Neural progenitor cell (in vitro differentiated cells): ENCODE measurements at regions not wholly inside any gene's neighbourhood (a gene's known extent, or its start where the extent isn't known, plus 50 kb on each side); places are given as distances from the start of the nearest gene placed in this dataset.

Experiments used
- DNase-seq: peaks from one replicate; pipeline ENCODE4 v3.0.0-alpha.2; 2016; ENCODE audit warnings: low spot score
- H2AFZ ChIP-seq: fragments of 200-600 bp; sonication (generic); replicated peaks from 2 replicates; pipeline ENCODE4 v1.6.1; 2016; ENCODE audit warnings: antibody characterized with exemption
- H3F3A ChIP-seq: fragments of 200-600 bp; sonication (generic); 2 replicates; pipeline ENCODE4 v1.6.1; 2016; ENCODE audit warnings: antibody characterized with exemption, low read depth
- H3K27ac ChIP-seq: fragments of 200-600 bp; sonication (generic); 2 replicates; pipeline ENCODE4 v1.5.1; 2016; ENCODE audit warnings: mild to moderate bottlenecking
- H3K27me3 ChIP-seq: fragments of 200-600 bp; sonication (generic); 2 replicates; pipeline ENCODE4 v1.6.1; 2016; ENCODE audit warnings: mild to moderate bottlenecking, moderate library complexity
- H3K36me3 ChIP-seq: fragments of 200-600 bp; sonication (generic); 2 replicates; pipeline ENCODE4 v1.5.1; 2016
- H3K4me1 ChIP-seq: fragments of 200-600 bp; sonication (generic); 2 replicates; pipeline ENCODE4 v1.6.1; 2016; ENCODE audit warnings: mixed run types
- H3K4me2 ChIP-seq: fragments of 200-600 bp; sonication (generic); 2 replicates; pipeline ENCODE4 v1.6.1; 2016
- H3K4me3 ChIP-seq: fragments of 200-600 bp; sonication (generic); 2 replicates; pipeline ENCODE4 v1.5.1; 2016
- H3K79me2 ChIP-seq: fragments of 200-600 bp; sonication (generic); 2 replicates; pipeline ENCODE4 v1.6.1; 2016; ENCODE audit warnings: low read depth
- H3K9ac ChIP-seq: fragments of 200-600 bp; sonication (generic); 2 replicates; pipeline ENCODE4 v1.6.1; 2016
- H3K9me3 ChIP-seq: fragments of 200-600 bp; sonication (generic); 2 replicates; pipeline ENCODE4 v1.5.1; 2016; ENCODE audit warnings: low read depth
- H4K20me1 ChIP-seq: fragments of 200-600 bp; sonication (generic); 2 replicates; pipeline ENCODE4 v1.6.1; 2016; ENCODE audit warnings: low read depth
- H3K27ac Mint-ChIP-seq: 3 replicates; pipeline ENCODE4 v1.8.0; 2021; ENCODE audit warnings: mixed read lengths
- H3K27me3 Mint-ChIP-seq: 2 replicates; pipeline ENCODE4 v1.8.0; 2022; ENCODE audit warnings: low read depth, mild to moderate bottlenecking, inconsistent platforms, moderate library complexity, mixed read lengths; ENCODE audit not compliant: insufficient read depth
- H3K36me3 Mint-ChIP-seq: 3 replicates; pipeline ENCODE4 v1.8.0; 2021; ENCODE audit warnings: mixed read lengths
- H3K4me1 Mint-ChIP-seq: 3 replicates; pipeline ENCODE4 v1.8.0; 2021; ENCODE audit warnings: mixed read lengths
- H3K4me3 Mint-ChIP-seq: 3 replicates; pipeline ENCODE4 v1.8.0; 2021; ENCODE audit warnings: mild to moderate bottlenecking, moderate library complexity, mixed read lengths
- H3K9me3 Mint-ChIP-seq: 3 replicates; pipeline ENCODE4 v1.8.0; 2020; ENCODE audit warnings: mixed read lengths
- EZH2 ChIP-seq: fragments of 200-600 bp; sonication (generic); IDR thresholded peaks from 2 replicates; pipeline ENCODE4 v1.6.1; 2017; ENCODE audit warnings: antibody characterized with exemption, mild to moderate bottlenecking, moderate library complexity
- EZH2phosphoT487 ChIP-seq: fragments of 200-600 bp; sonication (generic); IDR thresholded peaks from 2 replicates; pipeline ENCODE4 v1.6.1; 2017; ENCODE audit warnings: antibody characterized with exemption
- TF ChIP-seq, protein P1 (sequence below): fragments of 200-600 bp; sonication (generic); IDR thresholded peaks from 2 replicates; pipeline ENCODE4 v1.5.1; 2017; ENCODE audit warnings: antibody characterized with exemption, mild to moderate bottlenecking

DNA sequence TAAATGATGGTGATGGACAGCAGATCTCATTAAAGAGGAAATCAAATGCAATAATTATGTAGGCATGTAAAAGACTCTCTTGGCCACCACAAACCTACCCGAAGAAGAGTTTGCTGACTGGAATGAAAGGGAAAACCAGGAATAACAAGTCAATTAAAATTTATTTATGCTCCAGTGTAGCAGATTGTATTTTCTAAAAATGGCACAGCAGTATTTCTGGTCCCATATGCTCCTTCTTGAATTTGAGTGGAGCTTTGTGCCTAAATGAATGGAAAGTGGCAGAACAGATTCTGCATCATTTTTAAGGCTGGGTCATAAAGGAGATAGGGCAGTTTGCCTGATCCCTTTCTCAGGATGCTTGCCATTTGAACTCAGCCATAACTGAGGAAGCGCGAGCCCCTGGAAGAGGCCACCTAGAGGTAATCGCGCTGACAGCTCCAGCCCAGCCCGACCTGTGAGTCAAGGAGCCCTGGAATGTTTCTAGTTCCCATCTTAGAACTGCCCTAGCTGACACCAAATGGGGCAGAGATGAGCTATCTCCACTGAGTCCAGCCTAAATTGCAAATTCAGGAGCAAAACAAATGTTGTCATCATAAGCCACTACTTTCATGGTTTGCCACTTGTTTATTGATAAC is 229.2 kb upstream of the TMTC1 start:
- Histone ChIP-seq H3K9ac (no peak overlapping the region), H3K4me2 (no peak overlapping the region), H3K79me2 (no peaks in the 10 kb centered on the region), H3F3A (no peaks in the 10 kb centered on the region), H3K9me3 (no peaks in the 10 kb centered on the region), H3K27me3 (no peaks in the 10 kb centered on the region), H4K20me1 (no peaks in the 10 kb centered on the region), H3K4me3 (no peak overlapping the region), H3K4me1 (no peaks in the 10 kb centered on the region), H3K36me3 (no peaks in the 10 kb centered on the region), H3K27ac (no peak overlapping the region), H2AFZ (no peak overlapping the region)
- DNase-seq: peak; percentile 45
- no peaks in the 10 kb centered on the region for H3K36me3 Mint-ChIP-seq
- H3K9me3 Mint-ChIP-seq: no peaks in the 10 kb centered on the region
- H3K27ac Mint-ChIP-seq: no peak overlapping the region
- H3K4me3 Mint-ChIP-seq: no peak overlapping the region
- no peak for TF ChIP-seq EZH2
- TF ChIP-seq, protein P1, sequence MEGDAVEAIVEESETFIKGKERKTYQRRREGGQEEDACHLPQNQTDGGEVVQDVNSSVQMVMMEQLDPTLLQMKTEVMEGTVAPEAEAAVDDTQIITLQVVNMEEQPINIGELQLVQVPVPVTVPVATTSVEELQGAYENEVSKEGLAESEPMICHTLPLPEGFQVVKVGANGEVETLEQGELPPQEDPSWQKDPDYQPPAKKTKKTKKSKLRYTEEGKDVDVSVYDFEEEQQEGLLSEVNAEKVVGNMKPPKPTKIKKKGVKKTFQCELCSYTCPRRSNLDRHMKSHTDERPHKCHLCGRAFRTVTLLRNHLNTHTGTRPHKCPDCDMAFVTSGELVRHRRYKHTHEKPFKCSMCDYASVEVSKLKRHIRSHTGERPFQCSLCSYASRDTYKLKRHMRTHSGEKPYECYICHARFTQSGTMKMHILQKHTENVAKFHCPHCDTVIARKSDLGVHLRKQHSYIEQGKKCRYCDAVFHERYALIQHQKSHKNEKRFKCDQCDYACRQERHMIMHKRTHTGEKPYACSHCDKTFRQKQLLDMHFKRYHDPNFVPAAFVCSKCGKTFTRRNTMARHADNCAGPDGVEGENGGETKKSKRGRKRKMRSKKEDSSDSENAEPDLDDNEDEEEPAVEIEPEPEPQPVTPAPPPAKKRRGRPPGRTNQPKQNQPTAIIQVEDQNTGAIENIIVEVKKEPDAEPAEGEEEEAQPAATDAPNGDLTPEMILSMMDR: peak; percentile 29
- no peaks in the 10 kb centered on the region for H3K27me3 Mint-ChIP-seq
- peaks cover 27% of the 10 kb centered on the region for H3K4me1 Mint-ChIP-seq

DNA sequence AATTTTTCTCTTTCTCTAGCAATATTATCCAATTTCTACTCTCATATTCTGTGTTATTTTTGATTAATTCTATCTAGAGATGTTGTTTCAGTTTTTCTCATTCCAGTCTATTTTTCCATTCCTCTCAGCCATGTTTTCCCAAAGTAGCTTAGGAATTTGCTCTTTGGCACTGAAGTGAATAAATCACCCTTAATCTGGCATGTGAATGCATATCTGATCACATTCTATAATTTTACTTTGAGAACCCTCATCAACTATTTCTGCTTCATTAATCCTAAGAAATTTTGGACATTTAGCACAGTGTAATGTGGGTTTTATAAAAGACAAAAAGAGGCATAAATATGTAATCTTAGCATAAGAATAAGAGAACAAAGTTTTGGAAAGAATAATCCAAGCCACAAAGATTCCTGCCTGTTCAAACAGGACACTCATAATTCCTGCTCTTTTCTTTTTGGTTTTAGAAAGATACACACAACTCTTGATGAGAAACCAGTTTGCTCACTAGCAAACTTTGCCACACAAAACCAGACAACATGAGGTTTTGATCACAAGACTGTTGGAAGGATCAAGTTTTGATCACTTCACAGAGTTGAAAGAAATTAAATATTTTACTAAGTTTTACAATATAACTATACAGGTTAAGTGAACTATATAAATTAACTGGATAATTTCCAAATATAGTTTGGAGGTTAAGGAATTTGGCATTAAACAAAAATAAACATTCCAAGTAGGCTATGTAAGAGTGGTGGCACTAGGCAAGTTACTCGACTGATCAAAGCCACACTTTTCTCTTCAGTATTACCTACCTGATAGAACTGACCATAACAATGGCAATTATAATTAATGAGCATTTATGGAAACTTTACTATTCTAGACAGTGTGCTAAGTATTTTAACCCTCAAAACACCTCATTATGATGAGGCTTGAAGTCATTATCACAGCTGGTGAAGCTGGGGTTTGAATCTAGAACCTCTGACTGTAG is 226.6 kb upstream of the TMTC1 start:
- no peak for DNase-seq
- Histone ChIP-seq H3K4me3 (no peak overlapping the region), H3F3A (no peaks in the 10 kb centered on the region), H3K79me2 (no peaks in the 10 kb centered on the region), H4K20me1 (no peaks in the 10 kb centered on the region), H3K27ac (no peak overlapping the region), H3K9ac (no peak overlapping the region), H3K27me3 (no peaks in the 10 kb centered on the region), H3K4me1 (no peaks in the 10 kb centered on the region), H2AFZ (no peak overlapping the region), H3K9me3 (no peaks in the 10 kb centered on the region), H3K36me3 (no peaks in the 10 kb centered on the region), H3K4me2 (no peak overlapping the region)
- no peaks in the 10 kb centered on the region for H3K36me3 Mint-ChIP-seq
- H3K27ac Mint-ChIP-seq: no peak overlapping the region
- H3K4me1 Mint-ChIP-seq: peaks cover 15% of the 10 kb centered on the region
- H3K27me3 Mint-ChIP-seq: no peaks in the 10 kb centered on the region
- TF ChIP-seq, protein P1: no peak
- no peak for TF ChIP-seq EZH2phosphoT487
- TF ChIP-seq EZH2: no peak
- H3K4me3 Mint-ChIP-seq: no peak overlapping the region
- no peaks in the 10 kb centered on the region for H3K9me3 Mint-ChIP-seq

DNA sequence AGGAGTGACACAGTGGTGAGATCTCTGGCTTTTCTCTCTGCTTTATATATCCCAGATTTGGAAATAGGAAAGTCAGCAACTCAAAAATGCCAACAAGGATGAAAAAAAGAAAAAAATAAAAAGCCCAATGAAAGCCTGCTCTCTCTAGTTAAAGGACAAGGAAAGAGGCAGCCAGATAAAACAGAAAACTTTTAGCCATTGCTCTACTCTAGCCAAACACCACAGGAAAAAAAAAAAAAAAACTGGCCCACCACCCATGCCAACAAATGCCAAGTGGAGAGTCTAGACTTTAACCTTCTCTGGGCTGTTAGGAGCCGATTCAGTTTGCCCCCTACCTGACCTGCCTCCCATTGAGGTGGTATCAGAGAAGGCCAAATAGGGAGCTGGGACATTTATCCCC is 222.3 kb upstream of the TMTC1 start:
- Histone ChIP-seq H3K4me2 (no peak overlapping the region), H3K4me3 (no peak overlapping the region), H3K79me2 (no peaks in the 10 kb centered on the region), H3K9ac (no peak overlapping the region), H3K4me1 (no peaks in the 10 kb centered on the region), H3K9me3 (no peaks in the 10 kb centered on the region), H3K36me3 (no peaks in the 10 kb centered on the region), H3F3A (no peaks in the 10 kb centered on the region), H3K27me3 (no peaks in the 10 kb centered on the region), H4K20me1 (no peaks in the 10 kb centered on the region), H3K27ac (no peak overlapping the region), H2AFZ (no peak overlapping the region)
- H3K36me3 Mint-ChIP-seq: no peaks in the 10 kb centered on the region
- no peak overlapping the region for H3K27ac Mint-ChIP-seq
- peaks cover 3% of the 10 kb centered on the region for H3K4me1 Mint-ChIP-seq
- no peaks in the 10 kb centered on the region for H3K9me3 Mint-ChIP-seq
- no peaks in the 10 kb centered on the region for H3K27me3 Mint-ChIP-seq
- no peak for DNase-seq
- no peak overlapping the region for H3K4me3 Mint-ChIP-seq
- TF ChIP-seq EZH2phosphoT487: no peak
- TF ChIP-seq, protein P1: no peak
- TF ChIP-seq EZH2: no peak
